PFSK-1 (cell line): ENCODE measurements at regions not wholly inside any gene's neighbourhood (a gene's known extent, or its start where the extent isn't known, plus 50 kb on each side); places are given as distances from the start of the nearest gene placed in this dataset.

Experiments
- POLR2AphosphoS5 ChIP-seq: IDR thresholded peaks from 2 replicates; pipeline ENCODE4 v1.6.1; 2012; ENCODE audit warnings: low read depth, mild to moderate bottlenecking, control low read depth, low read length, moderate library complexity
- REST ChIP-seq, 2 experiments: IDR thresholded peaks; 2 replicates each; pipeline versions ENCODE4 v1.6.1 to v1.8.0; 2011 to 2012; ENCODE audit warnings: low read depth in 2 of 2, low read length in 2 of 2, control low read depth in 1 of 2, inconsistent platforms in 1 of 2, mild to moderate bottlenecking in 1 of 2, moderate library complexity in 1 of 2; ENCODE audit not compliant: insufficient read depth in 1 of 2
- SIN3A ChIP-seq: IDR thresholded peaks from 2 replicates; pipeline ENCODE4 v1.6.1; 2012; ENCODE audit warnings: mild to moderate bottlenecking, low read length, moderate library complexity, borderline replicate concordance; ENCODE audit not compliant: insufficient read depth

GRCh38 chr3:57000012-57000411 lies 60.5 kb upstream of the SPATA12 start:
- TF ChIP-seq POLR2AphosphoS5 (no peak), SIN3A (no peak), REST (IDR thresholded peaks at IDR 0.05; ENCODE audit: insufficient read depth in 1 of 2, low read depth in 2 of 2, low read length in 2 of 2) (no peak)
